Esophagus muscularis mucosa (tissue), 4 donors: ENCODE measurements at regions not wholly inside any gene's neighbourhood (a gene's known extent, or its start where the extent isn't known, plus 50 kb on each side); places are given as distances from the start of the nearest gene placed in this dataset.

Experiments
- EP300 ChIP-seq: sonication (generic); formaldehyde crosslinking; IDR thresholded peaks from one replicate; pipeline ENCODE4 v1.6.1; 2017; ENCODE audit warnings: antibody characterized with exemption
- POLR2A ChIP-seq: fragments of 450-650 bp; IDR thresholded peaks from one replicate; pipeline ENCODE4 v1.6.1; 2017; ENCODE audit warnings: antibody characterized with exemption, moderate library complexity, mild to moderate bottlenecking, low read depth
- POLR2AphosphoS5 ChIP-seq, 2 donors: sonication (generic); formaldehyde crosslinking; IDR thresholded peaks; one replicate each; pipeline ENCODE4 v1.6.1; 2017; ENCODE audit warnings: antibody characterized with exemption in 2 of 2
- TF ChIP-seq, protein P1 (sequence below), 3 experiments: fragments of 200-600 bp in 2 of 3; fragments of 450-650 bp in 1 of 3; sonication (generic) in 2 of 3; IDR thresholded peaks; one replicate each; pipeline ENCODE4 v1.5.1; 2017 to 2019; ENCODE audit warnings: antibody characterized with exemption in 3 of 3, mild to moderate bottlenecking in 2 of 3, moderate library complexity in 1 of 3

DNA sequence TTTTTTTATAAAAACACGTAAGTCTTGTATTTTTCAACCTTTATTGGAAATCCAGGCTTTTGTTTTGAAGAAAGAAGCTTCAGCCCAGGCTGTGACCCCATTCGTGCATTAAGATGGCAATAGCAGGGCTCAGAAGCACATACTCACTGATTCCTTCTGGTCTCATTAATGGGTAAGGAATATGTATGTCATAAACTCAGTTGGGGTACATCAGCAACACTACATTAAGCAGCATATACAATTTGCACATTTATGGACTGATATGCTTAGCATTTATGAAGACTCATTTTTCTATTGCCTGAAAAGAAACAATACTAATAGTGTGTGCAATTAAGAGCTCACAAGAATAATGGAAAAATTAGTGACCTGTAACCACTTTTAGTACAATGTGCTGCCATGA, 945.4 kb upstream of the PRMT6 start:
- TF ChIP-seq, protein P1, sequence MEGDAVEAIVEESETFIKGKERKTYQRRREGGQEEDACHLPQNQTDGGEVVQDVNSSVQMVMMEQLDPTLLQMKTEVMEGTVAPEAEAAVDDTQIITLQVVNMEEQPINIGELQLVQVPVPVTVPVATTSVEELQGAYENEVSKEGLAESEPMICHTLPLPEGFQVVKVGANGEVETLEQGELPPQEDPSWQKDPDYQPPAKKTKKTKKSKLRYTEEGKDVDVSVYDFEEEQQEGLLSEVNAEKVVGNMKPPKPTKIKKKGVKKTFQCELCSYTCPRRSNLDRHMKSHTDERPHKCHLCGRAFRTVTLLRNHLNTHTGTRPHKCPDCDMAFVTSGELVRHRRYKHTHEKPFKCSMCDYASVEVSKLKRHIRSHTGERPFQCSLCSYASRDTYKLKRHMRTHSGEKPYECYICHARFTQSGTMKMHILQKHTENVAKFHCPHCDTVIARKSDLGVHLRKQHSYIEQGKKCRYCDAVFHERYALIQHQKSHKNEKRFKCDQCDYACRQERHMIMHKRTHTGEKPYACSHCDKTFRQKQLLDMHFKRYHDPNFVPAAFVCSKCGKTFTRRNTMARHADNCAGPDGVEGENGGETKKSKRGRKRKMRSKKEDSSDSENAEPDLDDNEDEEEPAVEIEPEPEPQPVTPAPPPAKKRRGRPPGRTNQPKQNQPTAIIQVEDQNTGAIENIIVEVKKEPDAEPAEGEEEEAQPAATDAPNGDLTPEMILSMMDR (IDR thresholded peaks at IDR 0.05) = no peak
- TF ChIP-seq POLR2A (no peak), POLR2AphosphoS5 (IDR thresholded peaks at IDR 0.05) (no peak), EP300 (no peak)
